ENCODE measurements at regions not wholly inside any gene's neighbourhood (a gene's known extent, or its start where the extent isn't known, plus 50 kb on each side); places are given as distances from the start of the nearest gene placed in this dataset.
"Not testable (repeated sequence)": the region's sequence is repeated elsewhere in the genome, so short reads cannot be mapped to it uniquely, and the experiment has no call there.

DNA sequence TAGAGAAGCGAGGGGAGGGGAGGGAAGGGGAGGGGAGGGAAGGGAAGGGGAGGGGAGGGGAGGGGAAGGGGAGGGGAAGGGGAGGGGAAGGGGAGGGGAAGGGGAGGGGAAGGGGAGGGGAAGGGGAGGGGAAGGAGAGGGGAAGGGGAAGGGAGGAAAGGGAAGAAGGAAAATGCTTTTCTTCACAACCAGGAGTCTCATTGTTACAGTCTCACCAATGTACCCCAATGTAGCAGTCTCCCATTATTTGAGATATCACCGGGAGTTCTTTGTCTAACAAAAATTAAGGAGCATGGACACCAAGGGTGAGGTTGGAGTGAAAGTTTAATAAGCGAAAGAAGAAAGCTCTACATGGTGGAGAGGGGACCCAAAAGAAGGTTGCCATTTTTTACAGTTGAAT is 1148.0 kb upstream of the ACVR2A start:
- not testable (repeated sequence) for DNase-seq (ENCODE audit: insufficient read length, low spot score); FAIRE-seq

DNA sequence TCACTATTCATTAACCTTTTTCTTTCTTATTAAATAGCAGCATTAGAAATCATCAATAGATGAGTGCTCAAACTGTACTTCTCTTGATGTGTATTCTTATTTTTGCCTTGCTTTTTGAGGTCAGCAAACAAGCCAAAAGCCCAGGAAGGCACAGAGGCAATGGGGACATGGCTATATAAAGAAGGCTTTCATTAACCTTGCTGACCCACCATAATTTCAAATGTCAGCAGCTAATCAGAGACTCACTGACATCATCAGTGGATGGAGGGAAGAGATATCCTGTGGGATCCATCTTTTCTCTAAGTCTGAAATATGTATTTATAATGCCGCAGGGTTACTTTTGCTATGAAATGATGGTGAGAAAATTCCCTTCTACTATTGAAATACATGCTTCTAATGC is 1162.8 kb upstream of the ACVR2A start:
- DNase-seq (ENCODE audit: insufficient read length, low spot score), result no peak
- no peak for FAIRE-seq

- FAIRE-seq (no peak), DNase-seq (ENCODE audit: insufficient read length, low spot score) (no peak)
These were observed 1166.3 kb upstream of the ACVR2A start for GRCh38 chr2:146678516-146678915.

DNA sequence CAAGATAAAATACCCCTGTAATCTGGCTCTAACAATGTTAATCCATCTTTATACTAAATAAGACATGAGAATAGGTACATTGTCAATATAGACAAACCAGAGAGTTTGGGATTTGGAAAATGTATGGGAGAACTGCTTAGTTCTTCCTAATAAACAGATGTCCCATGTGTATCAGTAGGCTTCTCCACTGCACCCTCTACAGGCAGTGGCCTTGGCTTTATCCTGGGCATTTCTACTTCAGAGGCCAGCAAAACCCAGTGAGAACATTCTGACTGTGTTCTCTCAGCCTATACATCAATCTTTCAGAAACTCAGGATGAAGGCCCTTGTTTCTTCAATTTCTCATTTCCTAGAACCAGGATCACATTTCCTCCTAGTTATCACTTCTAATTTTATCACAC is 1167.5 kb upstream of the ACVR2A start:
- FAIRE-seq, result no peak
- no peak for DNase-seq (ENCODE audit: insufficient read length, low spot score)

GRCh38 chr2:146669735-146670134 is 1175.1 kb upstream of the ACVR2A start:
- FAIRE-seq, result no peak

DNA sequence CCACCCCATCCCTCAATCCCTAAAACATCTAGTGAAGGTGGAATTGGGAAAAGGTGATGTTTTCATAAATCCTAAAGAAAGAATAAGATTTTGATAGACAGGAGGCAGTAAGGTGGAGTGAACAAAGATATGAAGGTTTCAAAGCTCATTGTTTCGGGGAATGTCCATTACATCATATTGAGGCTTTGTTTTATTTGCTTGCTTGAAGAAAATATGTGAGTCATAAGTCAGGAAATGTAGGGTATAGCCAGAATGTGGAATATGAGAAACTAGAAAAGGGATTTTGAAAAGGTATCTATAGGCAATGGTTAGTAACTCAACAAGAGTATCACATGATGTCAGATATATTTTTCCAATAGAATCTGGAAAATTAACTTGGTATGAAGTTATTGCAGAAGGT is 1178.5 kb upstream of the ACVR2A start:
- DNase-seq (ENCODE audit: insufficient read length, low spot score) (no peak), FAIRE-seq (no peak)

More at GRCh38 chr2:146669735-146670134, 1175.1 kb upstream of the ACVR2A start:
- no peak for DNase-seq (ENCODE audit: insufficient read length, low spot score)

GRCh38 chr2:146665800-146666199 is 1179.0 kb upstream of the ACVR2A start:
- no peak for FAIRE-seq

DNA sequence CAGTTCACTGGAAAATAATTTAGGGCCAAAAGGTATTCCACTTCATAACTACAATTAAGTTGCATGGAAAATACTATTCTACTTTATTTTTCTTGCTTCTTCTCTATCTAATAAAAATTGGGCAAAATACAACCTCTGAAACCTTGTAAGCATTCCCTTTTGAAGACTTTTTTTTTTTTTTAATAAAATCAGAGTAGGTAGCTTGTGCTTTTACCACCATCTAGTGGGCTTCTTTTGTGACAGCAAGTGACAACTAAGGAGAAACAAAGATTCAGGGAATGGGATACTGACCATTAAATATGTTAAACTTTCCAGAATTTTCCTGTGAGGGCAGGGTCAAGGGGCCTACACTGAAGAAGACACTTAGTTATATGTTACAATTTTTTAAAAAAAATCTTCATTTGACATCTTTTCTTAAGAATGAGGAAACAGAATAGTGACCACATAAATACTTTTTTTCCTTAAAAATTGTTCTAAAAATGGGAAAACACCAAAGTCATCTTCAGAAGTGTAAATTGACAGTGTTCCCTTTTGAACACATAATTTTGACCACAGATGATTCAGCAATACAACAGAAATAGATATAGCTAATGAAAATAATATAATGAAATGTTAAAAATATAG is 1183.2 kb upstream of the ACVR2A start:
- FAIRE-seq (no peak), DNase-seq (ENCODE audit: insufficient read length, low spot score) (peak; percentile 7)

More at GRCh38 chr2:146665800-146666199, 1179.0 kb upstream of the ACVR2A start:
- DNase-seq (ENCODE audit: insufficient read length, low spot score), result no peak

DNA sequence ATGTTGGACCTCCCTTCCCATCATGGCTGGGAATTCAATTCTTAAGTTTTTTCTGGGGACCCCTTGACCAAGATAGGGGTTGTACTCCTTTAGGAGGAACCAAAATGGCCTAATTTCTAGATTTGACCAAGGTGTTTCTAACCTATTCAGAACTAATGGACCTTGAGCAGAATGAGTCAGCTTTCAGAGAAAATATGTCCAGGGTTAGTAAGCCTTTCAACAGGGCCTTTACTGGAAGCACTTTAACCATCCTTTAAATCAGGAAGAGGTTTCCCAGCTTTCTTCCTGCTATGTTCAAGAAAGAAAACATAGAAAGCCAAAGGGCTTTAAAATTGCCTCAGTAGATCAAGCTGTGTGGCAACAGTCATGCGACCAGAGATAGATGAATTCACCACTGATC is 1184.9 kb upstream of the ACVR2A start:
- FAIRE-seq, result no peak

DNA sequence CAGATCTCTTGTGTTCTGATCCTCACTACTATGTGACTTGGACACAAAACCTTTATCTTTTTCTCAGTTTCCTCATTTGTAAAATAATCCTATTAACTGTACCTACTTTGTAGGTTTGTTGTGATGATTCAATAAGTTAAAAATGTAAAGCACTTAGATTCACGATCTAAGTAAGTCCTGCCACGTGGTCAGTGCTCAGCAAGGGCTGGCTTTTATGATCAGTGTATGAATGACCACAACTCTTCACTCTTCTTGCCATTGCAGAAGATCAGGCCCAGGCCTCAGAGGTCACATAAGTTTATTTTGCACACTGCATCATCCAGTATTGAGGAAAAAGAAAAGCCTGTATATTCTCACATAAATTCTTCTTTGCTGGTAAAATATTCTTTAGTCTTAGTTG is 1192.5 kb upstream of the ACVR2A start:
- no peak for FAIRE-seq

More for the DNA sequence above, 1184.9 kb upstream of the ACVR2A start:
- no peak for DNase-seq (ENCODE audit: insufficient read length, low spot score)

GRCh38 chr2:146651361-146651760 is 1193.5 kb upstream of the ACVR2A start:
- FAIRE-seq, result no peak
- no peak for DNase-seq (ENCODE audit: insufficient read length, low spot score)

More for the DNA sequence above, 1192.5 kb upstream of the ACVR2A start:
- DNase-seq (ENCODE audit: insufficient read length, low spot score), result peak; percentile 11

DNA sequence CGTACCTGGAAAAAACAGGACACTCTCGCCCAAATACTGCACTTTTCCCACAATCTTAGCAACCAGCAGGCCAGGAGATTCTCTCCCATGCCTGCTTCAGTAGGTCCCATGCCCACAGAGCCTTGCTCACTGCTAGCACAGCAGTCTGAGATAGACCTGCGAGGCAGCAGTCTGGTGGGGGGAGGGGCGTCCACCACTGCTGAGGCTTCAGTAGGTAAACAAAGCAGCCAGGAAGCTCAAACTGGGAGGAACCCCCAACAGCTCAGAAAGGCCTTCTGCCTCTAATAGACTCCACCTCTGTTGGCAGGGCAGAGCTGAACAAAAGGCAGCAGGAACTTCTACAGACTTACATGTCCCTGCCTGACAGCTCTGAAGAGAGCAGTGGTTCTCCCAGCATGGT is 1202.8 kb upstream of the ACVR2A start:
- DNase-seq (ENCODE audit: insufficient read length, low spot score) (no peak), FAIRE-seq (no peak)

GRCh38 chr2:146634230-146635097 is 1210.4 kb upstream of the ACVR2A start:
- FAIRE-seq (peak; percentile 82), DNase-seq (ENCODE audit: insufficient read length, low spot score) (peak; percentile 42)

GRCh38 chr2:146633159-146633558 is 1211.7 kb upstream of the ACVR2A start:
- DNase-seq (ENCODE audit: insufficient read length, low spot score) (no peak), FAIRE-seq (no peak)

- FAIRE-seq, result no peak
These were observed 1212.1 kb upstream of the ACVR2A start for GRCh38 chr2:146632707-146633106.

GRCh38 chr2:146624430-146625160 is 1220.2 kb upstream of the ACVR2A start:
- no peak for FAIRE-seq
- no peak for DNase-seq (ENCODE audit: insufficient read length, low spot score)

More at GRCh38 chr2:146632707-146633106, 1212.1 kb upstream of the ACVR2A start:
- DNase-seq (ENCODE audit: insufficient read length, low spot score), result no peak

GRCh38 chr2:146623771-146624170 is 1221.1 kb upstream of the ACVR2A start:
- FAIRE-seq, result no peak
- DNase-seq (ENCODE audit: insufficient read length, low spot score), result no peak

GRCh38 chr2:146621656-146622055 is 1223.2 kb upstream of the ACVR2A start:
- FAIRE-seq (no peak), DNase-seq (ENCODE audit: insufficient read length, low spot score) (no peak)

DNA sequence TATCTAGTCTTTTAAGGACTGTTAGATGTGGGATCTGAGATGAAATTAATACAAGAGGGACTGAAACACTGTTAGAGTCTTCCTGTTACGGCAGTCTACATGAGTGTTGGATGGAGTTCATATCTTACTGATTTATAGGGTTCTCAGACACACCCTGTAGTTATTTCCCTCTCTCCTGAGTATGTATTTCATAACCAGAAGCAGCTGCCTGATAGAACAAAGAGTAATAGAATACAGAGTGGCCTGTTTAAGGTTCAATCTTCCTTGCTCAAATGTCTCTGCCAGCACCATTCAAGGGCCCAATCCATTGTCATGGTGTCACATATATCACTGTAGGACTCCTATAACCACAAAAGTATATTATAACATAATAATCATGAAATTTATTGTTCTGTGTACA is 1229.1 kb upstream of the ACVR2A start:
- DNase-seq (ENCODE audit: insufficient read length, low spot score), result no peak

GRCh38 chr2:146608490-146608889 is 1236.3 kb upstream of the ACVR2A start:
- no peak for FAIRE-seq
- no peak for DNase-seq (ENCODE audit: insufficient read length, low spot score)

More for the DNA sequence above, 1229.1 kb upstream of the ACVR2A start:
- no peak for FAIRE-seq

DNA sequence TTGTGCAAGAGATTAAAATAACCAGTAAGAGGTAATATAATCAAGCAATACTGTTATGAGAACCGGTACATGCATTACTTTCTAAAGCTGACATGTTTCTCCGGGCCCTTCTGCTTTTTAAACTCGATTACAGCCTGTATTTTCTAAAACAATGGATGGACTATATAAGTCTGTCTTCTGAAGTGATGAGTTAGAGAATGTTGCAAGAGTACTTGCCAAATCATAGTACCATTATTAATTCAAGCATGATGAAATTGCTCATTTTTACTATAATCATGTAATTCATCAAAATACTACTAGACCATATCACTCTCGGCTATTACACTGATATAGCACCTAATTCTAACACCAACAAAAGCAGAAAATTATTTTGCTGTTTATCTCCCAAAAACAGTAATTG is 1240.3 kb upstream of the ACVR2A start:
- FAIRE-seq (no peak), DNase-seq (ENCODE audit: insufficient read length, low spot score) (no peak)

Measured in HTR-8/SVneo (cell line).